Activated CD8-positive, alpha-beta T cell treated with anti-CD3 and anti-CD28 coated beads for 36 hours (primary cell): ENCODE measurements at regions not wholly inside any gene's neighbourhood (a gene's known extent, or its start where the extent isn't known, plus 50 kb on each side); places are given as distances from the start of the nearest gene placed in this dataset.

Source experiments
- ATAC-seq: fragments of 200-7000 bp; cut with Tn5 transposase; one replicate; pipeline ENCODE4 v1.10.0; 2021; ENCODE audit warnings: mild to moderate bottlenecking, moderate library complexity
- CTCF ChIA-PET: fragments of 350-600 bp; sonication (Branson Sonifier 250); formaldehyde crosslinking; loops from one replicate; lab custom pipeline; 2021; ENCODE audit warnings: antibody characterized with exemption; lab: Charles Lee
- POLR2A ChIA-PET: fragments of 350-600 bp; sonication (Branson Sonifier 250); formaldehyde crosslinking; loops from one replicate; lab custom pipeline; 2021; ENCODE audit warnings: antibody characterized with exemption; lab: Charles Lee
- DNase-seq: peaks from one replicate; pipeline ENCODE4 v3.0.0-alpha.2; 2020
- H3K27ac Mint-ChIP-seq: one replicate; pipeline ENCODE4 v1.8.0; 2021; ENCODE audit warnings: mild to moderate bottlenecking, mixed read lengths
- H3K27me3 Mint-ChIP-seq: one replicate; pipeline ENCODE4 v1.8.0; 2021; ENCODE audit warnings: mixed read lengths
- H3K36me3 Mint-ChIP-seq: one replicate; pipeline ENCODE4 v1.8.0; 2021; ENCODE audit warnings: low read depth, mixed read lengths
- H3K4me1 Mint-ChIP-seq: one replicate; pipeline ENCODE4 v1.8.0; 2021; ENCODE audit warnings: low read depth, mixed read lengths
- H3K4me3 Mint-ChIP-seq: one replicate; pipeline ENCODE4 v1.8.0; 2021; ENCODE audit warnings: mild to moderate bottlenecking, moderate library complexity, mixed read lengths
- H3K9me3 Mint-ChIP-seq: one replicate; pipeline ENCODE4 v1.8.0; 2021; ENCODE audit warnings: mixed read lengths
- intact Hi-C: fragments of 100-400 bp; cut with micrococcal nuclease; formaldehyde crosslinking; loops from one replicate; pipeline ENCODE4 v1.10.0; 2022
- TF ChIP-seq, protein P1 (sequence below): fragments of 200-600 bp; IDR thresholded peaks from one replicate; pipeline ENCODE4 v1.8.0; 2022; ENCODE audit warnings: antibody characterized with exemption, mild to moderate bottlenecking

DNA sequence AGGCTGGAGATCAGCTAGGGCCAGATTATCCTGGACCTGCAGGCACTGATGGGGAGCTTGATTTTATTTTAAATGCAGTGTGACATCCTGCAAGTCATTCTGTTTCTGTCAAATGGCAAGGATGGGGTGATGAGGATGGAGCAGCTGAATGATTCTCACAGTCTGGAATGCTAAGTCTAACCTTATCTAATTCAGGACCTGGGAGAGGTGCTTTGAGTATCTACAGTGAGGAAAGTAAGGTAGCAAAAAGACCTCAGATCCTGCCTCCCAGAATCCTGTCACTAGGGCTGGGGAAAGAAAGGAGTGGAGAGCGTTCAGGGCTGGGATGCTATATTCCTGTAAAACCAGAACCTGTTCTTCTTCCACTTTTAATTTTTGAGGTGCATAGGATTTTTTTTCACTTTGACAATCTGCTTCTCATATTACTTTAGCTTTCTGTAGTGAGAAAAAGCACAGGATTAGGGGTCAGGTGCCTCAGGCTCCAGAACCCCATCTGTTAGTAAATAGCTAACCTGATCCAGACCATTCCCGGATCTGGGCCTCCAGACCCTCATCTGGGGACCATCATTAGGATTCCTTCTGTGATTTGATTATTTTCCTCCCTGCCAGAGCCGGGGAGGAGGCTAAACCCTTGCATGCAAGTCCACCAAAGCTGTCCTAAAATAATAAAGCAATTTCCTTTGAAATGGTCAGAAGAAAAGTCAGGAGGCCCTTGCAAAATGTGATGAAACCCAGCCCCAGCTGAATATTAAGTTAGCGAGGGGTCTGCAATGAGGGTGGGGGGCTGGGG lies 54.7 kb downstream of the ASCL1 start:
- intact Hi-C loops: no loop called here
- no peak overlapping the region for H3K27ac Mint-ChIP-seq
- TF ChIP-seq, protein P1, sequence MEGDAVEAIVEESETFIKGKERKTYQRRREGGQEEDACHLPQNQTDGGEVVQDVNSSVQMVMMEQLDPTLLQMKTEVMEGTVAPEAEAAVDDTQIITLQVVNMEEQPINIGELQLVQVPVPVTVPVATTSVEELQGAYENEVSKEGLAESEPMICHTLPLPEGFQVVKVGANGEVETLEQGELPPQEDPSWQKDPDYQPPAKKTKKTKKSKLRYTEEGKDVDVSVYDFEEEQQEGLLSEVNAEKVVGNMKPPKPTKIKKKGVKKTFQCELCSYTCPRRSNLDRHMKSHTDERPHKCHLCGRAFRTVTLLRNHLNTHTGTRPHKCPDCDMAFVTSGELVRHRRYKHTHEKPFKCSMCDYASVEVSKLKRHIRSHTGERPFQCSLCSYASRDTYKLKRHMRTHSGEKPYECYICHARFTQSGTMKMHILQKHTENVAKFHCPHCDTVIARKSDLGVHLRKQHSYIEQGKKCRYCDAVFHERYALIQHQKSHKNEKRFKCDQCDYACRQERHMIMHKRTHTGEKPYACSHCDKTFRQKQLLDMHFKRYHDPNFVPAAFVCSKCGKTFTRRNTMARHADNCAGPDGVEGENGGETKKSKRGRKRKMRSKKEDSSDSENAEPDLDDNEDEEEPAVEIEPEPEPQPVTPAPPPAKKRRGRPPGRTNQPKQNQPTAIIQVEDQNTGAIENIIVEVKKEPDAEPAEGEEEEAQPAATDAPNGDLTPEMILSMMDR: no peak
- no peaks in the 10 kb centered on the region for H3K4me1 Mint-ChIP-seq
- H3K36me3 Mint-ChIP-seq: no peaks in the 10 kb centered on the region
- DNase-seq: no peak
- no peaks in the 10 kb centered on the region for H3K9me3 Mint-ChIP-seq
- ATAC-seq: no peak
- no peak overlapping the region for H3K4me3 Mint-ChIP-seq
- H3K27me3 Mint-ChIP-seq: peaks cover 8% of the 10 kb centered on the region
- ChIA-PET POLR2A (no interaction called here), CTCF (no interaction called here)

DNA sequence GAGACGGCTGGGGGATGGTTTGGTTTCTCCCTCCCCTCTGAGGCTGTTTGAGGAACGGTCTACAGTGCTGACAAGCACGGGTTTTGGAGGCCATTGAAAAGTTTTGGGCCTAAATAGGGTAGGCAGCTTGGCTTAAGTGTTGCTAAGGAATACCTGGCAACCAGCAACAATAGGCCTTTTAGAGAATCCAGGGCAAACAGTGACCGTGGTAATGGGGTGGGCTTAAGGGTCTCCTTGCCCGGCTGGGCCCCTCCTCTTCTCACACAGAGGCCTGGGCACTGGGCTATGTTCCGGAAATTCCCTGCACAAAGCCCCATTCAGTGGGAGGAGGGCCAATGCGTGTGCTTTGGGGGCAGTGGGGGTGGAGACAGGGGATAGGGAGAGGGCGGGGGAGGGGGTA lies 55.4 kb downstream of the ASCL1 start:
- intact Hi-C loops: no loop called here
- H3K4me3 Mint-ChIP-seq: no peak overlapping the region
- H3K4me1 Mint-ChIP-seq: no peaks in the 10 kb centered on the region
- TF ChIP-seq, protein P1: no peak
- ATAC-seq (no peak), DNase-seq (no peak)
- no peaks in the 10 kb centered on the region for H3K36me3 Mint-ChIP-seq
- ChIA-PET POLR2A (no interaction called here), CTCF (no interaction called here)
- H3K27me3 Mint-ChIP-seq: peaks cover 7% of the 10 kb centered on the region
- H3K27ac Mint-ChIP-seq: no peak overlapping the region
- no peaks in the 10 kb centered on the region for H3K9me3 Mint-ChIP-seq

DNA sequence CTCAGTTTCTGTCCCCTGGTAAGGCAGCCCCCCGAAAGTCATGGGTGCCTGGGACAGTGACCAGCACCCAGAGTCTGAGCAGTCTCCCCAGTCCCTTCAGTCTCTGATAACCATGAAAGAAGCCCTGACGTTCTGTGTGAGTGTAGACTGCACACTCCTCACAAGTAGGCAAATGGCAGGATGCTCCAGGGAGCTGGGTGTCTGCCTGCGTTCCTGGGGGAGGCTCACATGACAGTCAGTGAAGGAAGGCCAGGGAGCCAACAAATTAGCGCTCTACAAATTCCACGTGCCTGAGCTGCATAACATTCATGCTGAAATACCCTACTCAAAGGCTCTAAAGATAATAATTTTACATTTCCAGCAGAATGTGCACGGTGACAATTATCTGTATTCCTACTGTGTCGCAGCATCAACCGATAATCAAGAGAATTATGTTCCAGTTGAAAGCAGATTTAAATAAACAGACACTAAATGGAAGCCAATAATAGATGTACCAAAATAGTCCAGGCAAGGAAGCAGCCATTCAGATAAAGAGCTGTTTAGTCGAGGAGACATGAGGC lies 56.3 kb downstream of the ASCL1 start:
- intact Hi-C loops: no loop called here
- Mint-ChIP-seq H3K4me3 (no peak overlapping the region), H3K4me1 (no peaks in the 10 kb centered on the region), H3K27ac (no peak overlapping the region), H3K27me3 (peaks cover 5% of the 10 kb centered on the region), H3K9me3 (no peaks in the 10 kb centered on the region), H3K36me3 (no peaks in the 10 kb centered on the region)
- ChIA-PET POLR2A (no interaction called here), CTCF (no interaction called here)
- ATAC-seq (no peak), DNase-seq (no peak)
- TF ChIP-seq, protein P1: no peak

DNA sequence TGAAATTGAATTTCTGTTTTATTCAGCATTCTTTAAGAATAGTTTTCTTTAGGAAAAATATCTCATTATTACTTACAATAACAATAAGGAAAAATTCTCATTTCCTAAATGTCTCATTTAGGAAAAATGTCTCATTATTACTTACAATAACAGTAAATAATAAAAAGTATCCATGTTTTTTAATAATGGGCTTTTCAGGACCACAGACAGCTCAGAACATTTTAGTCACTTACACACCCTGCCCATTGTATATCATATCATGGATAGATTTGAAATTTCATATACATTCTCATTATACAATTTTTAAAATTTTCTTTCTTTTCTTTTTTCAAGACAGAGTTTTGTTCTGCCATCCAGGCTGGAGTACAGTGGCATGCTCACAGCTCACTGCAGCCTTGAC lies 58.9 kb downstream of the ASCL1 start:
- Mint-ChIP-seq H3K36me3 (no peaks in the 10 kb centered on the region), H3K27ac (no peak overlapping the region), H3K4me1 (no peaks in the 10 kb centered on the region), H3K27me3 (peaks cover 6% of the 10 kb centered on the region), H3K9me3 (no peaks in the 10 kb centered on the region), H3K4me3 (no peak overlapping the region)
- ChIA-PET POLR2A (interaction anchor here (0.8 kb wide), 1 partner anchor 167 kb away, joined by 3 read pairs; no protein-coding TSS in a partner anchor), CTCF (no interaction called here)
- DNase-seq: no peak
- ATAC-seq: no peak
- intact Hi-C loops: no loop called here
- TF ChIP-seq, protein P1: no peak

DNA sequence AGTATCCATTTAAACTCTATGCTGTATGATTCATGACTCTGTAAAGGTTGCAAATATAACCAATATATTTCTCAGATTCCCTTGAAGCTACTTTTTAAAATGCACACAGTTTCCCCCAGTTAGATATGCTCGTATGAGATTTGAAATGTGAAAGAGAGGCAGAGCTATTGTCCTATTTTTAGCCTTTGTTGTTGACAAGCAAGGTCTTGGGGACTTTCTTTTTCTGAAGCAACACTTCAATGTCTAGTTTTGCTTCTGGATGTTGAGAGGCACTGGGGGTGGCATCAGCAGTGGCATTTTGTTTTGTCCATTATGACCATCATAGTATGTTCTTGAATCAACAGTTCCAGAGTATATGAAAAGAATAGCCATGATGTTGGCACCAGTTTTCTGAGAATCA lies 63.4 kb downstream of the ASCL1 start:
- intact Hi-C loops: no loop called here
- Mint-ChIP-seq H3K4me3 (no peak overlapping the region), H3K36me3 (no peaks in the 10 kb centered on the region), H3K27ac (no peak overlapping the region), H3K4me1 (no peaks in the 10 kb centered on the region), H3K9me3 (no peaks in the 10 kb centered on the region), H3K27me3 (peaks cover 3% of the 10 kb centered on the region)
- ChIA-PET POLR2A (no interaction called here), CTCF (no interaction called here)
- ATAC-seq: no peak
- DNase-seq: no peak
- TF ChIP-seq, protein P1: no peak
